ENCODE measurements at regions not wholly inside any gene's neighbourhood (a gene's known extent, or its start where the extent isn't known, plus 50 kb on each side); places are given as distances from the start of the nearest gene placed in this dataset.

- TF ChIP-seq POLR2A (IDR thresholded peaks at IDR 0.05) (no peak), CTCF (IDR thresholded peaks at IDR 0.05) (no peak), POLR2AphosphoS5 (IDR thresholded peaks at IDR 0.05) (no peak)
Observed at GRCh38 chr10:61283481-61284221, 169.5 kb downstream of the TMEM26 start.

Measured in breast epithelium (tissue), 3 donors.